GM19395 (cell line): ENCODE measurements at regions not wholly inside any gene's neighbourhood (a gene's known extent, or its start where the extent isn't known, plus 50 kb on each side); places are given as distances from the start of the nearest gene placed in this dataset.
"Not testable (repeated sequence)": the region's sequence is repeated elsewhere in the genome, so short reads cannot be mapped to it uniquely, and the experiment has no call there.

Source experiments
- ATAC-seq: cut with Tn5 transposase; IDR thresholded peaks from one replicate; pipeline ENCODE4 v1.9.1; 2021; ENCODE audit warnings: mild to moderate bottlenecking, moderate library complexity; ENCODE audit not compliant: unreplicated experiment

- no peak for ATAC-seq
These were observed 837.1 kb upstream of the C9orf72 start for GRCh38 chr9:28410411-28410810.

GRCh38 chr9:28413471-28413870 is 840.2 kb upstream of the C9orf72 start:
- ATAC-seq = no peak

DNA sequence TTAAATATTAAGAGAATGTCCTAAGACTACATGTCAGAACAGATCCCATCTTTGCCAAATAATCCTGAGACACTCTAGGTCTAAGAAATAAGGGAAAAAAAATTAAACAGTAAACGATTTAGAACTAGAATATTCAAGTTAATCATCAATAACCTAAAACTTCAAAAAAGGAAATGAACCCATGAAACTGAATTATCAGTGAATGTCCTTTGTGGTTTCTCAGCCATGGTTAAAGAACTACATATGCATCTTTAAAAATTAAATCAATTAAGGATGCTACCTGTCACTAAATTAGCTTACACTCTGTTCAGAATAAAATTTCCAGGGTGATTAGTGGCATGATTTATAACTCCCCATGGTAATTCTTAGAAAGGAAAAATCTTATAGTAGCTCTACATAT is 850.0 kb upstream of the C9orf72 start:
- no peak for ATAC-seq

DNA sequence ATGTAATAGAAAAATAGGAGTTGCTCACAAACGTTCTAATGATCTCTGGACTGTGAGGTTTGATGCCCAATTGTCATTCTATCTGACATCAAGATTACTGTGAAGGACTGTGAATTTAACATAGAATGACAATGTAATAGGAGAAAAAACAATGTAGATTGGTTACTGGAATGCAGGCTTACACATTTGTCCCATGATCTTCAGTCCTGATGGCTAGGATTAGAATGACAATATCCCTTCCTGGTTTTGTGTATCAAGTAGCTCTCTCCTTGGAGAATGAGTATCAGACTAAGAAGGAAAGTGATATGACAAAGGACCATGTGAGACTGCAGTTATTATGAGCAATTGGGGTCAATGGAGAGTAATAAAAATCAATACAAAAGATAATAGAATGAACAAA is 862.2 kb upstream of the C9orf72 start:
- ATAC-seq = no peak

DNA sequence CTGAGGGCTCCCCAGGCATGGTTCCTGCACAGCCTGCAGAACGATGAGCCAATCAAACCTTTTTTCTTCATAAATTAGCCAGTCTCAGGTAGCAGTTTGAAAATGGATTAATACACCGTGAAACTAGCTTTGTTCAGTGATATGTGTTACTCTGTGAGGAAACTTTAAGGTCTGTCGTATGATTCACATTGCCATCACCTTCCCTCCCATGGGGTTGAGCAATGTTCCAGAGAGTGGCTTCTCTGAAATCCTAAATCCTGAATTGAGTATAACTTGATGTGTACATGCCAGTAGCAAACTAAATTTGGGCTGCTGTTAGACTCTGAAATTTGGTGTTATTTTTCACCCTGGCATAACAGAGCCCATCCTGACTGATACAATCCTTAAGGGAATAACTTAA is 866.4 kb upstream of the C9orf72 start:
- no peak for ATAC-seq

DNA sequence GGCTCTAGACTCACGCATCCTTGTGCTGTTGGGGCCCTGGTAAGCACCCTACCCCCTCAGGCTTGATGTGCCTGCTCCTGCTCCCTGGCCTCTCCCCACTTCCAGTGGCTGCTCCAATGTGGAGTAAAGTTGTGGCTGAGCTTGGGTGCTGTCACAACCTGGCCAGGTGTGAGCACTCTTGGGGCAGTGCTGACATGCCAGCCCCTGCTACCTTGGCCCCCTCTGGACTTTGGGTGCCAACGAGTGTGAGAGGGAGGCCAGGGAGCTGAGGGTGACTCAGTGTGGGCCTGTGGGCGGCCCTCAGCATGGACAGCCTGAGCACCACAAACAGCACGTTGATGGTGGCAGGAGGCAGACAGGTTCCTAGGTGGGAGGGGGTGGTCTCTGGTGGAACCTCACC is 870.2 kb upstream of the C9orf72 start:
- ATAC-seq = no peak

GRCh38 chr9:28444637-28445036 is 871.4 kb upstream of the C9orf72 start:
- no peak for ATAC-seq

- ATAC-seq = no peak
These were observed 871.9 kb upstream of the C9orf72 start for GRCh38 chr9:28445211-28445610.

DNA sequence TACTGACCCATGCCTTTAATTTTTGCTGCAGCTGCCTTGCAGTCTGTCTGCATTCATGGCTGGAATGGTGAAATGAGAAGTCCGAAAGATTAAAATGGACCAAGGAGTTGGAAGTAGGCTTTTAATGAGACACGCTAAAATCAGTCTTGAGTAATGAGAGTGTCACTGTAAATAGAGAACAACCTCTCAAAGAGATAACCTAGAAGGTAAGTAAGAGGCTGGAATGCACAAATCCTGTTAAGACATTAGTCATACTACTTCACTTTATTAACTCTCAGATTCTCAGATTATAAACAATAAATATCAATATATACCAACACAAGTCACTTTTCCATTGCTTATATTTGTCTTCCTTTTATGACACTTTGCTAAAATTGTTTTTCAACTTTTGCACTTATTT is 880.6 kb upstream of the C9orf72 start:
- no peak for ATAC-seq

GRCh38 chr9:28456861-28457260 is 883.6 kb upstream of the C9orf72 start:
- ATAC-seq = no peak

- ATAC-seq = no peak
These were observed 891.4 kb upstream of the C9orf72 start for GRCh38 chr9:28464481-28465216.

DNA sequence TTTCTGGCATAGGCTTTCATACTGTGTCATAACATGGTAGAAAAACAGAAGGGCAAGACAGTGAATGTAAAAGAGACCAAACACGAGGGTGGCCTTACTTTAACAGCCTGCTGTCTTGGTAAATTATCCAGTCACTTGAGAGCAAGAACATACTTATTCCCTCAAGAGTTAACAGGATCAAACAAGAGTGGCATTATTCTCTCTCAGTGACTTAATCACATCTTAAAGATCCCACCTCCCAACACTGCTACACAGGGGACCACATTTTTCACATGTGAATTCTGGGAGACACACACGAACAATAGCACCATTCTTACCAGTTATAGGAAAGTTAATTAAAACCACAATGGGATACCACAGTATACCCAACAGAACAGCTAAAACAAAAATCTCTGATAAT is 898.0 kb upstream of the C9orf72 start:
- no peak for ATAC-seq

- no peak for ATAC-seq
These were observed 914.3 kb upstream of the C9orf72 start for GRCh38 chr9:28487561-28487960.

DNA sequence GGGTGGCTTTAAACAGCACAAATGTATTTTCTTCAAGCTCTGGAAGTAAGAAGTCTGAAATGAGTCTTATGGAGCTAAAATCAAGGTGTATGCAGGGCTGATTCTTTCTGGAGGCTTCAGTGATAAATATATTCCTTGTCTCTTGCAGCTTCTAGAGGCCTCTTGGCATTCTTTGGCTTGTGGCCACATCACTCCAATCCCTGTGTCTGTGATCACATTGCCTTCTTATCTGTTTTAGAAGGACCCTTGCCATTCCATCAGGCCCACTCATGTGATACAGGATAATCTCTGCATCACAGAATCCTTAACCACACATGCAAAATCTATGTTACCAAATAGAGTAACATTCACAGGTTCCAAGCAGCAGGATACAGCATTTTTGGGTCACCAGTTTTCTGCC is 917.8 kb upstream of the C9orf72 start:
- ATAC-seq = no peak

DNA sequence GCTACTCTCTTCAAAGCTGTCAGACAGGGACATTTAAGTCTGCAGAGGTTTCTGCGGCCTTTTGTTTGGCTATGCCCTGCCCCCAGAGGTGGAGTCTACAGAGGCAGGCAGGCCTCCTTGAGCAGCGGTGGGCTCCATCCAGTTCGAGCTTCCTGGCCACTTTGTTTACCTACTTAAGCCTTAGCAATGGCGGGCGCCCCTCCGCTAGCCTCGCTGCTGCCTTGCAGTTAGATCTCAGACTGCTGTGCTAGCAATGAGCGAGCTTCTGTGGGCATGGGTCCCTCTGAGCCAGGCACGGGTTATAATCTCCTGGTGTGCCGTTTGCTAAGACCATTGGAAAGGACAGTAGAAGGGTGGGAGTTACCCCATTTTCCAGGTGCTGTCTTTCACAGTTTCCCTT is 924.9 kb upstream of the C9orf72 start:
- not testable (repeated sequence) for ATAC-seq

DNA sequence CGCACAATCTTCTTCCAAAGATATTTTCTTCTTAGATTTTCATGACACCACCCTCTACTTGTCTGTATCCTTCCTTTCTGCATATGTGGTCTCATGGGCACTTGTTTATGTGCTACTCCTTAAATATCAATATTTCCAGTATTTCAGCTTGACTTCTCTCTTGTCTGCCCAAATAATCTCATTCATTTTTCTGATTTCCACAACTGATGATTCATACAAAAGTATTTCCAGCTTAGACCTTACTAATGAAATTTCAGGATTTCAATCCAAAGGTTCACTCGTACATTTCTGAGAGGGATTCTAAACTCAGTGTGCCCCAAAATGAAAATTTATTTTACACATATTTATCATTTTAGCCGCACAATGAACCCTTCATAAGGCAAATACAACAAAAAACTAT is 928.9 kb upstream of the C9orf72 start:
- ATAC-seq = no peak

DNA sequence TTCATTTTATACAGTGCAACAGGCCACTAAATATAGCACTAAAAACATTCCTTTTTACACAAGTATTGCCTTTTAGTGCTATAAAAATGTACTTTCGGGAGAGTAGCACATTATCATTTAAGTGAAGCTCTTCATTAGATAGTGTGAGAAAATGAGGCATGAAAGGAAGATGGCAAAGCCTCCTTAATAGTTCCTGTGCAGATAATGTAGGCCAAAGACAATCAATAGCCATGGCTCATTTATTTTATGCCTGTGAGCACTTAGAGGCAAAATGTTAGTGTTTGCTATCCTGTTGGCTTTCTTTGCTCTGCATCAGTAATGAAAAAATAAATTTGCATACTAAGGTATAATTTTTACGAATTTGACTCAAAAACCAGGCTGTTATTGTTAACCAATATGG is 929.5 kb upstream of the C9orf72 start:
- no peak for ATAC-seq

GRCh38 chr9:28503573-28503972 is 930.3 kb upstream of the C9orf72 start:
- no peak for ATAC-seq

- no peak for ATAC-seq
These were observed 945.2 kb upstream of the C9orf72 start for GRCh38 chr9:28518439-28518838.

DNA sequence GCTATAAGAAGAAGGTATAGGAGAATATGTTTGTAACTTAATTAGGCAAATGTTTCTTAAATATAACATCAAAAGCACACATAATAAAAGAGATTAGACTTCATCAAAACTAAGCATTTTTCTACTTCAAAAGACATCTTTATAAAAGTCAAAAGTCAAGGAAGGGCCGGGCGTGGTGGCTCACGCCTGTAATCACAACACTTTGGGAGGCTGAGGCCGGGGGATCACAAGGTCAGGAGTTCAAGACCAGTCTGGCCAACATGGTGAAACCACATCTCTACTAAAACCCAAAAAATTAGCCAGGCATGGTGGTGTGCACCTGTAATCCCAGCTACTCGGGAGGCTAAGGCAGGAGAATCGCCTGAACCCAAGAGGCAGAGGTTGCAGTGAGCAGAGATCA is 951.0 kb upstream of the C9orf72 start:
- not testable (repeated sequence) for ATAC-seq

DNA sequence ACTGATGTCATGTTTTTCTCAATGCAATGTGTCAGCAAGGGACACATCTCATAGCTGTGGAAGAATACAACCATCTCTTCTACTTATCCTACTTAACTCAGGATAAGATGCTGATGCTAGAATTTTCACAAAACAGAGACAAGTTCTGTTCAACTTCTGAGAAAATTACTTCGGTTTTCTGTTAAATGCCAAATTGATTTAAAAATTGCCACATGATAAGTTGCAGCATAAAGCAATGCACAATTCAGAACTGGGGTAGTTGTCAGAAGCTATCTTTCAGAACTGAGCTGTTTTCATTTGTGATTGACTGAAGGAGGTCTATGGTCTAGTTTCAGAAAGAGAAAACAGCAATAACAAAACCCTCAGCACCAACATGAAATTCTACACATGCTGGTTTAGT is 954.8 kb upstream of the C9orf72 start:
- no peak for ATAC-seq

DNA sequence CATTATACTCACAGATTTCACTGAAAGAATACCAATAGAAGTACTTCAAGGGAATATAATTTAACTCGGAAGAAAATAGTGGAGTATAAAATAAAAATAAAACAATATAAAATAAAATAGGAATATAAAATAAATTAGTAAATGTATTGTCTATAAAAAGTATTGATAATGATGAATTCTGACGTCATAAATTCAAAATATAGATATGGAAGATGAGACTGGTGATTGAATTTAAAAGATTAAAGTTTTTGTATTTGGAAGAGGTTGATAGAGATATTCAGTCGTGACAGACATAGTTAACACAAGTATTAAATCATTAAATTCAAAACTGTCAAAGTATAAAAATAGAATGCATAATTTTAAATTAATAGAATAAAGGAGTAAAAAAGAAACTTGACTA is 964.9 kb upstream of the C9orf72 start:
- ATAC-seq = no peak

- no peak for ATAC-seq
These were observed 966.3 kb upstream of the C9orf72 start for GRCh38 chr9:28539434-28540070.
